Forelimb muscle (tissue), 1 donor: ENCODE measurements at regions not wholly inside any gene's neighbourhood (a gene's known extent, or its start where the extent isn't known, plus 50 kb on each side); places are given as distances from the start of the nearest gene placed in this dataset.
"Not testable (repeated sequence)": the region's sequence is repeated elsewhere in the genome, so short reads cannot be mapped to it uniquely, and the experiment has no call there.

Experiments used
- DNase-seq: peaks from one replicate; pipeline ENCODE4 v3.0.0-alpha.2; 2013; ENCODE audit warnings: low read depth

DNA sequence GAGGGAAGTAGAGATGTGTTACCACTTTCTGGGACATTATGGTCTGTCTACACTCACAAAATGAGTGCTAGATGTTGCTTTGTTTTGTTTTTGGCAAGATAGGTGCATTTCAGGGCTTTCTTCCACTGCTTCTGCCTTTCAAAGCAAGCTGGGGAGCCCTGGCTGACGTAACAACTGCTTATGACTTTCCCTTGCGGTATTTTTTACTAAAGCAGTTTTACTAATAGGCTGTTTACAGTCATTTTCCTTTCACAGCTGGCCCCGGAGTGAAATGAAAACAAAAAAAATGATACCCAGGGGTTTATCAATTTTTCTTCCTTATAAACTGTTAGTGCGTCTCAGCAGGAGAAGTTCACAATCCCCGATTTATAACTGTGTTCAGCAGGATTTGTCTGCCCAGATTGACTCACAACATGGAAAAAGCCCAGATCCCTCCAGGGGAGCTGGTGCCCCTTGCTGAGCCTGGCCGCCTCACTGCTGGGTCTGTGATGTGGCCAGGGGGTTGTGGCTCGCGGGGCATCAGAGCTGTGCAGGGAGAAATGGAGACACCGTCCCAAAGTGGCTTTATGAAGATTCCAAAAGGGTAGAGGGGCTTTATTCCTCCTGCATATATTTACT is 184.4 kb upstream of the HS3ST3A1 start:
- peak; percentile 9 for DNase-seq

DNA sequence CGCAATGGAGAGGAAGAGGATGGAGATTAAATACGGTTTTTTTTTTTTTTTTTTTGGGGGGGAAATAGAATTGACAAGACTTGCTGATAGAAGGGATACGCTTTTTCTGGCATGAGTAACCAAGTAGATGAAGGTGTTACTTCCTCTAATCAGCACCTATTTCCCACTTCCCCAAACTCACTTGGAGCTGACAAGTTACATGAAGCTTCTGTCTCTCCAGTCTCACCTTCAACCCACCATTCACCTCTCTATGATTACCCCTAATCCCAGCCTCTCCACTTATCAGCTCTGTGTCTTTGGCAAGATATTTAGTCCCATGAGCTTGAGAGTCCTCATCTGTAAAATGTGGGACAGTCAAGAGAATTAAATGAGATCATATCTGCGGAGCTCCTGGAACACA is 185.9 kb upstream of the HS3ST3A1 start:
- no peak for DNase-seq

DNA sequence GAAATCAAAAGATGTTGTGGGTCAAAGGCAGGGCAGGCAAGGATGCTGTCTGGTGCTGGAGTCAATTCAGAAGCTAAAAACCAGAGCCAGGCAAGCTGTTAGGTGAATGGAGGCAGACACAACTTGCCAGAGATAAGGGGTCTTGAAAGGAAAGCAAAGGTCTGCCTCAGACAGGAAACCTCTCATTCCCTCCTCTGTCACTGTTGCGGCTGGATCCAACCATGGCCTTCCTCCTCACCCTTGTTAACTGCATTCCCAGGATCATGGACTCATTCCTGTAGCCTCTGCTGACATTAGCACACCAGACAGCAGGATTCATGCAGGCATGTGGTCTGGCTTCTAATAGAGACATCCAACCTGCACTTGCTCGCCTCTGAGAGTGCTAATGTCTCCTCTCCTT is 186.7 kb upstream of the HS3ST3A1 start:
- DNase-seq = no peak

DNA sequence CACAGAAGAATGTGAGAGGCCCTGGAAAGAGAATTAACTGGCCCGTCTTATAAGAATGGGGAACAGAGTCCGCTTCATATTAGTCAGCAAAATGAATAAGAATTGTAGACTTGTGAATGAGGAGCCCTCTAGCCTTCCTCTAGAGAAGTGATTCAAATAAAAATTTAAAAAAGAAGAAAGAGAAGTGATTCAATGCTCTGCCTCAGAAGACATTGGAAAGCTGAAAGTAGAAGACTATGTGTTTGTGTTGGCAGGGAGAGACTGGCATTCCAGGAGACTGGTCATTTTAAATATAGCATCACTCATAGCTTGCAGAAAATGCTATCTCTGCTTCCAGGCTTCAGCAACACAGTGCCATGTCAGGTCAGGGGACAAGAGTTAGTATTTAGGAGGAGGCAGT is 190.6 kb upstream of the HS3ST3A1 start:
- DNase-seq = no peak

DNA sequence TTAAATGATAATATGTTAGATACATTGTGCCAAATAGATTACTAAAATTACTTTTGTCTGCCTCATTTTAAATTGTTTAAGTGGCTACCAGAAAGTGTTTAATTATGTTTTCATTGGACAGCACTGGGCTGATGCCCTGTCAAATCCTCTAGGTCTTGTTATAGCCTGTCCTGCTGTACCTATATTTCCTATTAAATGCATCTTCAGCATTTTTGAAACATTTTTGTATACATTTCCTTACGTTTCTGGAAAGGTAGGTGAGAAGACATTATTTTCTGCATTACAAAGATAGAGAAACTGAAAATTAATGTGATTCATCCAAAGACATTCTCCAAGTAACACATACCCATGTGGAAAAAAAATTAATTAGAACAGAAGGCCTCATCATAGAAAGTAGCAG is 192.2 kb upstream of the HS3ST3A1 start:
- no peak for DNase-seq

DNA sequence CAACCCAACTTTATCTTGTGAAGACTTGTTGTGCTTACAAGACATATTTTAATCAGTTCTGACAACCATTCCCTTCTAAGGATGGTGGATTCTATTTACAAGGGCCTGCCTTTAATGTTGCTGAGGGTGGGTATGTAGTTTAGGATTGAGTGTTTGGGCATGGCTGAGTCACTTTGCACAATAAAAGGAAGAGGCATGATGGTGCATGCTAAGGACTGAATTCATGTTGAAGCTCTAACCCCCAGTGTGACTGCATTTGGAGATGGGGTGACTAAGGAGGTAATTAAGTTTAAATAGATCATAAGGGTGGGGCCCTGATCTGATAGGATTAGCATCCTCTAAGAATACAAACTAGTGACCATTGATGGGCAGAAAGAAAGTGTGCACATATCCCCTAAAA is 196.1 kb upstream of the HS3ST3A1 start:
- DNase-seq = no peak

DNA sequence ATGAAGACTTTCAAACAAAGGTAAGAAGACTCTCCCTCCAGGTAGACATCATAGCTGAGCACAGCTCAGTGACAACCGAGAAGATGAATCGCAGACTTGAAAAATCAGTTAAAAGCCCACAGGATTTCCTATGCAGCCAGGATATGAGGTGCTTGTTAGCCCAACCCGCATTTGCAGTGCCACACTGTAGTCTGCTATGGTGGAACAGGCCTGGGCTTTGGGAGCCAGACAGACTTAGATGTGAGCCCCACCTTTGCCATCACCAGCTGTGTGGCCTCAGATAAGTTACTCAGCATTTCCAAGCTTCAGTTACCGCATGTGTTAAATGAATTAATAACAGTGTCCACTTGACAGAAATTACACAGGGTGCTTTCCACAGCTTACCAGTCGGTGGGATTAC is 204.4 kb upstream of the HS3ST3A1 start:
- DNase-seq = no peak

DNA sequence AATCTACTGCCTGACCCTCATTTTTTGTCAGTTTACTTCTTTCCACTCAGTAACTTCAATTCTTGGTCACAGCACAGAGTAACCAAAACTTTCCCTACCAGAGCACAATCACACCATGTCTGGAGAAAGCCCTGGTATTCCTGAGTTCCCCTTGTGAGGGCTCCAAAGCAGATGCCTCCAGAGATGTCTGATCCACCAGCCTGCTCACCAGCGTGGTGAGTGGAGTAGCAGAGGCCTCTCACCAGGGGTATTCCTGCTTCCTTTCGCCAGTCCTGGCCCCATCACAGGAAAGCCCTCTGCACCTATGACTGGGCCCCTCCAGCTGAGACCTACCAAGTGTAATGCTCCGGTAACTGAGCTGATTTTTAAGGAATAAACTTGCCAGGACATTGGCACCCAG is 205.4 kb upstream of the HS3ST3A1 start:
- no peak for DNase-seq

DNA sequence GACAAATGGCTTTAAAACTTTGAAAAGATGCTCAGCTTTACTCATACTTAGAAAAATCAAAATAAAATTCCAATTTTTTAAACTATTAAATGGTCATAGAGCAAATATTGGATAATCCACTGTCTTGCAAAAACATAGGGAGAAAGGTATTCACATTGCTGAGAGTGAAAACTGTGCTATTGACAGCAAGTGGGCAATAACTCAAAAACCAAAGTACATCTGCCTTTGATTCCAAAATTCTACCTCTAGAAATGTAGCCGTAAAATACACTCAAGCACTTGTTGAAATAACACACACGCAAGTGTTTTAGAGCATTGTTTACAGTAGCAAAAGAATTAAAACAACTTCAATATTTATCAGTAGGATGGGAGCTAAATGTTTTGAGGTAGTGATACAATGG is 210.6 kb upstream of the HS3ST3A1 start:
- DNase-seq = no peak

DNA sequence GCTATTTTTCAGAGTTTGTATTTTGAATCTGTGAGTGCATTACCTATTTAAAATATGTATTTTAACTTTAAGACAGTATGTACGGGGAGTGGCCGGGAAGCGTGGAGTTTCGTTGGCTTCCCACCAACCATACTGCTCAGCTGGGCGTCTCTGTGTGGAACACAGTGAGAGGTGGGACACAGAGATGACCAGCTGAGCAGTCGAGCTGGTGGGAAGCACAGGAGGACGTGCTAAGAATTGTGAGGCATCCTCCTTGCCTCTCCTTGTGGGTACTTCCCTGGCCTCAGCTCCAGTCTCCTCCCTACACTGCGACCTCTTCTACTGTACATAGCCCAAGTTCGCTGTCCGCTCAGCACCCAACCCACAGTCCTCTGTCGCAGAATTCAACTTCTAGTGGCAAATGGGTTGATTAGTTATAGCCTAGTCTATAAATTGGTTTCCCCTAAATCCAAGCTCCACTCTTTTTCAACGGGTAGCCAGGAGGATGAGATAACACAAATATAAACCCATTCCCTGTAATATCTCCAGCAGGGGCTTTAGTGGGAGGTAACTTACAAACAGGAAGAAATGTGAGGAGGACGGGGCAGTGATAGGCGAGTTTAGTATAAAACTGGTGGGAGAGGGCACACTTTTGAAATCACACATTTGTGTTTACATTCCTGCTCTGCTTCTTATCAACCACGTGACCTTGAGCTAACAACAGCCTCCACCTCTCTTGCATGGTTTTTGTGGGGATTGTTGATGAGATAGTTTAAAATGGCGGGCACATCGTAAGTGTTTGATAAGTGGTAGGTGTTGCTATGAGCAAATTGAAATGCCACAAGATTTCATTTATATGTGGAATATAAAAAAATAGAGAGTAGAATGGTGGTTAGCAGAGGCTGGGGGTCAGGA is 211.9 kb upstream of the HS3ST3A1 start:
- DNase-seq = no peak

DNA sequence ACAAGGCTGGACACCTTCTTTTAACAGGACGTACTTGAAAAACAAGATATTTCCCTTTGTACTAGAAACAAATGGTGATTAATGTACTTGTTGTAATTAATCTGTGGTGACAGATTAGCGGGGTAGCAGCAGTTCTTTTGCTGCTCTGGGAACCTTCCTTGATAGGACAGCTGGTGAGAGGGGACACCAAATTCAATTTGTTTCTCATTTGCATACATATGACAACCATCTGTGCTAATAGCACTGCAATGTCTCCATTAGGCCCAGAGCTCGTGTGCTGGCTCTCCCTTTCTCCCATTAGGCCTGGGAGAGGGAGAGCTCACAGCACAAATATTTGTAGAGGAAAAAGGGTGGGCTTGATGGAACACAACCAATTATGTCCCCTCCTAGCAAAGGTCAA is 221.0 kb upstream of the HS3ST3A1 start:
- no peak for DNase-seq

DNA sequence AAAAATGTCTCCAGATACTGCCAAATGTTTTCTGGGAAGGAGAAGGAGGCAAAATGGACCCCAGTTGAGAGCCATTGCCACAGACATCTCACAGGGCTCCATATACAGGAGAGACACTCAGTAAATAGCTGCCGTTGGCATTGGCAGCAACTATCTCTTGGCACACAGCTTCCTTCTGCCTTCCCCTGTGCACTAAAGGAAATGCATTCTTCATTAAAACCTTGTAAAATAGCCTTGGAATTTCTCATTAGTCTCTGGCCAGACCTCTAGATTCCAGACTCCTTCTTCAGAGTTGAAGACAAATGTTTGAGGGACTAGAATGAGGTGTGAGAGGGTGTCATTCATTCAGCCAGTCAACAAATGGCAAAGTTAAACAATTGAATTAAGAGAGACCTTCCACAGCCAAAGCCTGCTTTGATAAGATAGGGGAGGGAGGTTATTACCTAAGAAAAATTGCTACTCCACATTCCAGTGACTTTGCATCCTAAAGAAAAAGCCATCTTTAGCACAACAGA is 223.9 kb upstream of the HS3ST3A1 start:
- DNase-seq = no peak

DNA sequence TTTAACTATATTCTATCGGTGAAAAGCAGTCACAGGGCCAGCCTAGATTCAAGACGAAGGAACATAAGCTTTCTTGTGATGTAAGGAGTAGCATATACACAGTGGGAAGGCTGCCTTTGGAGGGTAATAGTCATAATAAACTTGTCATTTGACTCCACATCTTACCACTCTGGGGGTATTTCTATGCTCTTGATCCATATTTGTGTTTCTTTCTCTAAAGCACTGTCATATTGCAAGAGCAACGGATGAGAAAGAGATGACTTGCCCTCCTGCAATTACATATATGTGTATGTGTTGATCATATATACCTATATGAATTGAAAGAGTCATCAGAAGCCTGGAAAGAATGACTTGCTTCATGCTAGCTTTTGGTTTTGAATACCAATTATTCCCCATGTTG is 225.4 kb upstream of the HS3ST3A1 start:
- DNase-seq = no peak

DNA sequence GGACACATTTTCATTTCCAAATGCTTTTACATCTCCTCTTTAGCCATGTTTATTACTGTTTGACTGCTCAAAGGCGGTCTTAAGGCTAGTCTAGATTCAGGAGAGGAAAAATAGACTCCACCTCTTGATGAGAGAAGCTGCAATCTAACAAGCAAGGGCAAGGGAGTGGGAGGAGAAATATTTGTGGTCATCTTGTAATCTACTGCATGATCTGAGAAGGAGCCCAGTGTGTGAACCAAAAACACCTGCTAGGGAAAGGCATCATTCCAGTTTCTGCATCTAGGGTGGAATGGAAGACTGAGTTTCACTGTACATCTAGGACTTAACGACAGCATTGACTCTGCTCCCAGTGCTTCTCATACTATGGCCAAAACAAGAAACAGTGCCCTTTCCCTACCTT is 232.2 kb upstream of the HS3ST3A1 start:
- no peak for DNase-seq

DNA sequence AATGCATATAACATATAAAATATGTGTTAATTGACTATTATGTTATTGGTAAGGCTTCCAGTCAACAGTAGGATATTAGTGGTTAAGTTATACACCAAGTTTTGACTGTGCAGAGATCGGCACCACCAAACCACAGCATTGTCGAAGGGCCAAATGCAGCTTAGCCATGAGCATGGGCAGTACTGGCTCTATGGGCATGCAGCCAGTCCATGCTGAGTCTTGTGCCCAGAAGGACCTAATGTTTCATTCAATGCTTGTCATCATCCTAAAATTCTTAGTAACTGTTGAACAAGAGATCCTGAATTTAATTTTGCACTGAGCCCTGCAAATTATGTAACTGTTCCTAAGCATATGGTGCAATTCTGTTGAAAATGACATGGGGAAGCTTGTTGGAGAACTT is 233.4 kb upstream of the HS3ST3A1 start:
- no peak for DNase-seq

DNA sequence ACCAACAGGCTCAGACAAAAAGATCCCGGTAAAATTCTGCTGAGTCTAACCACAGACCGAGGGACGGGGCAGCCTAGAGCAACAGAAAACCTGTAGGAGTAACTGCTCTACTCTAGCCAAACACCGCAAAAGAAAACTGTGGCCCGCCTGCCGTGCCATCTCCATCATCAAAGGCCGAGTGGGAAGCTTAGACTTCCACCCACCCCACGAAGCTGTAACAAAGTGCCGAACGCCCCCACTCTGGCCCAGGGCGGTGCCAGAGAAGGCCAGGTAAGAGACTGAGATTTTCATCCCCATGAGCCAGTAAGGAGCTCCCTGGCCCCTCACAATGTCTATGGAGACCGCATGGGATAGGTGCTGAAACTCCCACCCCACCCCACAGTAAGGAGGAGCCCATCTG is 231.9 kb upstream of the COX10 start:
- no peak for DNase-seq

DNA sequence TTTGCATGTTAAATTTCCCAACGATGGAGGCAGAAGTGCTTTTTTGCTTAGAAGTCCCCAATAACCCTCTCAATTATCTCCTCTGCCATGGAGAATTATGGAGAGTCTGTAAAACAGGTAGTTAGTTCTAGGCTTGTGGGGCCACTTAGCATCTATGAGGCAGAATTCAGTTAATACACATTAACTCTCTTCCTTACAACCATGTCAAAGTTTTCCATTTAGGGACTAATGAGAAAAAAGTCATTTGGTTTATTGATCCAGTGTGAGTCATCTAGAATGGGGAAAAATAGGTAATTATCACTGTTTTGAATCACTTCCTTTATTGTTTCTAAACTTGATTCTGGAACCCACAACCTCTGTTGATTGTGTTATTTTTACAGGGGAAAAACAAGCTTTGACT is 229.1 kb upstream of the COX10 start:
- DNase-seq = no peak

DNA sequence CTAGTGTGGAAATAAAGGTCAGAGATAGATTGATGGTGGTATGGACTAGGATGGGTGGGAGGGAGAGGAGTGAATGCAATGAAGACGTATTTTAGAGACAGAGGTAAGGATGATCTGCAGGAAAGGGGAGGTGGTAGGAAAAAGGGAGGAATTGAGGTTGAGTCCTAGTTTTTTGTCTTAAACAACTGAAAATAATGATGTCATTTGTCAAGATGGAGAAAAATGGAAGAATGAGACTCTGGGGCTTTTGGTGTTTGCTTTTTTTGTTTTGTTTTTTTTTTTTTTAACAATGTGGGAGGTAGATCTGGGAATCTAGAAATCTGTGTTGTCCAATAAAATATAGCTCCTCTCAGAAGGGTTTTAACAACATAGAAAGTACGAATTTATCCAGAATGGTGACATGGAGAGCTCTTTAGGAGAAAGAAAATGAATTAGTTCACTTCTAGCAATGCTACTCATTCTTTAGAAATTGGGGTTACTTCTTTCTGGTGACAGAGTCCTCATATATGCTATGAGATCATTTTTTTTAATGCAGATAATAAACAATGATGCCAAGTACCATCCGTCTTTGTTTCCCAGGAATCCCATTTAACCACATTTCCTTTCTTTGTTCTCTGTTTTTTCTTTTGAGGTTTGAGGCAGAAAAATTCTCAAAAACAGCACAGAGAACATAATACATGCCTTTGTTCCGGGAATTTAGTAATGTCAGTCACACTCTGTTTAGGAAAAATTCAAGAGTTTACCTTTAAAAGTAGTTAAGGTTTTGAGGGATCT is 225.3 kb upstream of the COX10 start:
- DNase-seq = no peak

DNA sequence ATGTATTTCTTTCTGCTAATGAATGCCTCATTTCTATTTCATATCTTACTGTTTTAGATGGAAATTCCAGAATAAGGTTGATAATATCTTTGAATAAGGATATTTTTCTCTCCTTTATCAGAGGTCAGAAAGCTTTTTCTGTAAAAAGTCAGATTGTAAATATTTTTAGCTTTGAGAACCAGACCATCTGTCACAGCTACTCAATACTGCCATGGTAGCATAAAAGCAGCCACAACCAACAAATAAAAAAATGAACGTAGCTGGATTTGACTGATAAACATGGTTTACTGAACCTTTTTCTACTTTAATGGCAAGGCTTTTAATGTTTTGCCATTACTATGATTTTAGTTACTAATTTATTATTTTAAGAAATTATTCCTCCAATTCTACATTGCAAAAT is 217.4 kb upstream of the COX10 start:
- DNase-seq = no peak

DNA sequence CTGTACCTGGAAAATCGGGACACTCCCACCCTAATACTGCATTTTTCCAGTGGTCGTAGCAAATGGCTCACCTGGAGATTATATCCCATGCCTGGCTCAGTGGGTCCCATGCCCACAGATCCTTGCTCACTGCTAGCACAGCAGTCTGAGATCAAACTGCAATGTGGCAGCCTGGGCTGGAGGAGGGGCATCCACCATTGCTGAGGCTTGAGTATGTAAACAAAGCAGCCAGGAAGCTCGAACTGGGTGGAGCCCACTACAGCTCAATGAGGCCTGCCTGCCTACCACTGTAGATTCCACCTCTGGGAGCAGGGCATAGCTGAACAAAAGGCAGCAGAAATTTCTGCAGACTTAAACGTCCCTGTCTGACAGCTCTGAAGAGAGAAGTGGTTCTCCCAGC is 213.6 kb upstream of the COX10 start:
- DNase-seq = not testable (repeated sequence)

DNA sequence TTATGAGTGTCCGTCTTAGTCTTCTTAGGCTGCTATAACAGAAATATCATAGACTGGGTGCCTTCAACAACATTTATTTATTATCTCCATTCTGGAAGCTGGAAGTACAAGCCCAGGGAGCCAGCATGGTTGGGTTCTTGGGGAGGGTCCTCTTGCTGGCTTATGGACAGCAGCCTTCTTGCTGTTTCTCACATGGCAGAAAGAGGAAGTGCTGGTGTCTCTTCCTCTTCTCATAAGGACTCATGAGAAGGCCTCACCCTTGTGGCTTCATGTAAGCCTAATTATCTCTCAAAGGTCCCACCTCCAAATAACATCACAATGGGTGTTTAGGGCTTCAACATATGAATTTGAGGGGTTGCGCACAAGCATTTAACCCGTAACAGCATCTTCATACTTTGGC is 207.0 kb upstream of the COX10 start:
- no peak for DNase-seq

DNA sequence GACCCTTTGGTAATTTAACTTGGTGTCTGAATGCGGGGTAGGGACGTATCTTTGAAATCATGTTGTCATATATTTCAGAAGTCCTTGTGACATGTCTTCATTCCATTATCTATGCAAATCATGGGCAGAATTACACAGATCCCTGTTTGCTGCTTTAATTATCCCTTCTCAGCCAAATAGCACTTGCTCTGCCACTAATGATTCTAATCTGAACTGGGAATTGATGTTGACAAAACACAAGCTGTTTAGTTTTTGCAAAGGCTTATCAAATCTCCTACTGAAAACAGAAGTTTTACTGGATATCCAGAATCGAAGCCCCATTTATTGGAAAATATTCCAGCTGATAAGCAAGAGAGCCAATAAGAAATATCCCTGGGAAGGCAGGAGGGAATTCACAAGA is 205.9 kb upstream of the COX10 start:
- no peak for DNase-seq

DNA sequence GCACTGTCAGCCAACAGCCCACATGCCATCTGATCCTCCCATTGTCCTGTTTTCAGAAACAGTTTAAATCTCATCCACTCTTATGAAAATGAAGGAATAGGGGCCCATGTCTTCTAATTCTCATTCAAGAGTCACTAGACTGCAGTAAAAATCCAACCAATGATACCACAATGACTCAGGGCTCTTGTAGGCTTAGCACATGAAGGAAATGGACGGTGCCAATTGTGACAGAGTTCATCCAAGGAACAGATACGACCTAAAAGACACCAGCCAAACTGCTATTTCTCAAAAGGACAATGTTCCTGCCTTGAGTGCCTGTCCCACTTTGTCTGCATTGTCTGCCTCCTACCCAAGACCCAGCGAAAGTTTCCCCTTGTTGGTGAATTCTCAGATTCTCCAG is 204.8 kb upstream of the COX10 start:
- no peak for DNase-seq
